HG03439 (cell line): ENCODE measurements at regions not wholly inside any gene's neighbourhood (a gene's known extent, or its start where the extent isn't known, plus 50 kb on each side); places are given as distances from the start of the nearest gene placed in this dataset.
A peak's percentile ranks its signal among the peaks of the same experiment; 100 is the strongest.
"Not testable (repeated sequence)": the region's sequence is repeated elsewhere in the genome, so short reads cannot be mapped to it uniquely, and the experiment has no call there.

Source experiments
- ATAC-seq: cut with Tn5 transposase; IDR thresholded peaks from one replicate; pipeline ENCODE4 v1.9.1; 2021; ENCODE audit warnings: mild to moderate bottlenecking, moderate library complexity; ENCODE audit not compliant: unreplicated experiment

GRCh38 chr13:58958097-58958496, 1205.6 kb downstream of the DIAPH3 start:
- ATAC-seq: not testable (repeated sequence)

- ATAC-seq: no peak
Measured at GRCh38 chr13:58960888-58961287, 1202.8 kb downstream of the DIAPH3 start.

- no peak for ATAC-seq
Measured at GRCh38 chr13:58963321-58963720, 1200.4 kb downstream of the DIAPH3 start.

GRCh38 chr13:58964048-58964447, 1199.7 kb downstream of the DIAPH3 start:
- ATAC-seq: no peak

DNA sequence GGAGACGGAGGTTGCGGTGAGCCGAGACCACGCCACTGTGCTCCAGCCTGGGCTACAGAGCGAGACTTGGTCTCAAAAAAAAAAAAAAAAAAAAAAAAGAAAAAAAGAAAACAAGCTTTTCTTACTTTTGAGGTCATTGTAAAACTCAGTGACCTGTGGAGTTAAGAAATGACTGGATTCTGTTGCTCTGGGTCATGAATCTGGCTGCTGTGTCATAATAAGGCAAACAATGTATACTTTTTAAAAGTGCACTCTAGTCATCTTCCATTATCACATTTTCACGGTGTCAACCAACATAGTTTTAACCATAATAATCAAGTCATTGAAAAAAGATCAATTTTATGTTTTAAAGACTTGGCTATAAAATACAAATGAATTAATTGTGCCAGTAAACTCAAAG, 1186.6 kb downstream of the DIAPH3 start:
- ATAC-seq: no peak

DNA sequence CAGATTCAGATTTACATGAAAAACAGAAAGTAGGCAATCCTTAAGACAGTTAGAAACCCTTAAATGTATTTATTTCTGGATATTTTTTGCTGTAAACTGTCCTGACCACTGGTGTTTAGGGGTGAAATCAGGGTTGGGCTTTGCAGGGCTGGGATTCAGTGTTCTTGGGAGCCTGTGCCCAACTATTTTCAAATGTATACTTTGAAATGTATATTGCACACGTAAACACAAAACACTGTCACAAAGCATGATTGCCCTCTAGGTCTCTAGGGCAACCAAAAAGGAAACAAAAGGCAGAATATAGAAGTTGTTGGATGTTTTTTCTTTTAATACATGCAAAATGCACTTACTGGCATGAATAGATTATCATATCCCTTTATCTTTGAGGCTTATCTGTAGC, 1185.4 kb downstream of the DIAPH3 start:
- ATAC-seq: no peak

DNA sequence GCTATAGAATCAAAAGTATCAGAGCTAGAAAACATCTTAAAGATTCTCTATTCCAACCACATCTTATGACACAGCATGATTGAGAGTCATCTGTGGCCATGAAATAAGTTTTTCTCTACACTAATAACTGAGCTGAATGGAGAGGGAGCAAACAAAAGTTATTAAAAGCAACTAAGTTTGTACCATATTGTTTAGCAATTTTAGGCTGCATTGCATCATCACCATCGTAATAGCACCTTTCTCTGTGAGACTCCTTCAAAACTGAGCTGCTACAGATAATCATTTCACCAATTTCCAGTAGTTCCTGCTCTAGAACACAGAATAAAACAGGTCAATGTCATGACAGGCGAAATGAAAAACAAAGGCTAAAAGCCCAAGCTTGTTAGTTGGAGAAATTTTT, 1183.9 kb downstream of the DIAPH3 start:
- no peak for ATAC-seq

- no peak for ATAC-seq
Measured at GRCh38 chr13:58985845-58986244, 1177.9 kb downstream of the DIAPH3 start.

DNA sequence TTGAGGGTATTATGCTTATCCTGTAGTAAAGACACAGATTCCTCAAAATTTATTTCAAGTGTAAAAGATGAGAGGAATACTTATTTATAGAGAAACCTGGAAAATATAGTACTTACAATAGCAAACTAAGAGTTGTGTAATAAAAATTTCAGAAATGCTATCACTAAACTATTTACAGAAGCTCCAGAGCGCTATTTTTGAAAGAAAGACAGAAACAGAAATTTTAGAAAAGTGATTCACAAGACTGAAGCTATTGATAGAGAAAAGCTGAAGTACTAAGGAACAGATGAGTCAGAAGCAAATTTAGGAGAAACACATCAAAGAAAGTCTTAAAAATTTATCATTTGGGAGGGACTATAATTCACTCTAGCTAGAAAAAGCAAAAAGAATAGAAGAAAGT, 1174.2 kb downstream of the DIAPH3 start:
- no peak for ATAC-seq

GRCh38 chr13:58991826-58992477, 1171.8 kb downstream of the DIAPH3 start:
- ATAC-seq: peak; percentile 17

GRCh38 chr13:58992478-58993042, 1171.2 kb downstream of the DIAPH3 start:
- peak; percentile 58 for ATAC-seq

DNA sequence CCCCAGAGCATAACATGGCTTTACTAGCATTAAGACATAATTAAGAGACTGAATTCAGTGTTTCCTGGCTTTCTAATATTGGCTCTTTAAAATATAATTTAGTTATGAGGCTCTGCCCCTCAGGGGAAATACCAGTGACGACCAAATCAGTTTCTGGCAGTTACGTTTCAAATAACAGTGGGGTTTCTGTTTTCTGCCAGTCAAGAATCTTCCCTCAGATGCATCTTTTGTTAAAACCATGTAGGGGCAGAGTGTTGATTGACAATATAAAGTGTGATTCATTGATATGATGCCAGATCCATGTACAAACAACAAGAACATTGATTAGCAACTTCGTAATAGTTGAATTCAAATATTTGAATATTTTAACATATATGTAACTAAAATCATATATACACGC, 1169.7 kb downstream of the DIAPH3 start:
- no peak for ATAC-seq

- ATAC-seq: no peak
Measured at GRCh38 chr13:58994777-58995176, 1169.0 kb downstream of the DIAPH3 start.

DNA sequence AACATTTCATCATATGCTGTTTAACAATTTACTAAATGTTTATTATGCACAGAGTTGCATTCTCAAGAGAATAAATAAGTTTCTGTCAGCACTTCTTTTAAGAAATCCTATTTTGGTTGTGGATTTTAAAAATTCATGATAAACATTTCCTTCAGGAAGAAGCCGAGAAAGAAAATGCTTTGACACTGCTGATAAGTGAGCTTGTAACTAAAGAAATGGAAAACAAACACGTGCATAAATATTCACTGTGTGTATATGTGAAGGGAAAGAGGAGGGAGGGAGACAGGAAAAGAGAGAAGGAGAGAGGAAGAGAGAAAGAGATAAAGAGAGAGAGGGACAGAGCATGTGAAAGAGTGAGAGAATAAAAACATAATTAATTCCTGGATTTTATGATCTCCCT, 1165.0 kb downstream of the DIAPH3 start:
- no peak for ATAC-seq

- ATAC-seq: no peak
Measured at GRCh38 chr13:58999851-59000250, 1163.9 kb downstream of the DIAPH3 start.

DNA sequence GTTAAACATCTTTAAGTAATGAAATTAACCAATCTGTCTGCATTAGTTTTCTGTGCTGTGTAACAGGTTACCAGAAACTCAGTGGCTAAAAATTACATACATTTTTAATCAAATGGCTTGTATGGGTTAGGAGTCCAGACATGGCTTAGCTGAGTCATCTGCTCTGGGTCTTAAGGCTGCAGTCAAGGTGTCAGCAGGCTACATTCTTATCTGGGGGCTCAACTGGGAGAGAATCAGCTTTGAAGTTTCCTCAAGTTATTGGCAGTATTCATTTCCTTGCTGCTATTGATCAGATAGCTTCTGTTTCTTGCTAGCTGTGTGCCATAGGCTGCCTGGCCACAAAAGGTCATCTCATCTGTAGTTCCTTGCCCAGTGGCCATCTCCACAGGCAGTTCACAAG, 1163.0 kb downstream of the DIAPH3 start:
- ATAC-seq: no peak

GRCh38 chr13:59012731-59013130, 1151.0 kb downstream of the DIAPH3 start:
- ATAC-seq: no peak

DNA sequence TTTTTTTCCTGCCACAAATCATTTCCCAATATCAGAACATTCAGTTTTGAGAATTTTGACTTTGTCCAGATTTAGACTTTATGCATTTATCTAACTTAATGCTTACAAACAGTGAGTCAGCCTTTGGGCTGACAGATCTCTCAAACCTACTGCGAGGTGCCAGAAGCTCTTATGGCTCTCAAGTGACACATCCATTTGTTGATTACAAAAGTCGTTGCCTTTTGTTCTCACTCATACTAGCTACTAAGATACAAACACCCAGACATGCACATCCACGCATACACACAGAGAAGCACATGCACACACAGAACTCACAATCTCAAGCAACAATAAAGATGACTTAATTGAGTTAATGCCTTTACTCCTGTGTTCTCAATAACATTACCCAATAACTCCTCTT, 1147.5 kb downstream of the DIAPH3 start:
- ATAC-seq: no peak

- ATAC-seq: no peak
Measured at GRCh38 chr13:59024434-59024833, 1139.3 kb downstream of the DIAPH3 start.

GRCh38 chr13:59034198-59034597, 1129.5 kb downstream of the DIAPH3 start:
- ATAC-seq: no peak

DNA sequence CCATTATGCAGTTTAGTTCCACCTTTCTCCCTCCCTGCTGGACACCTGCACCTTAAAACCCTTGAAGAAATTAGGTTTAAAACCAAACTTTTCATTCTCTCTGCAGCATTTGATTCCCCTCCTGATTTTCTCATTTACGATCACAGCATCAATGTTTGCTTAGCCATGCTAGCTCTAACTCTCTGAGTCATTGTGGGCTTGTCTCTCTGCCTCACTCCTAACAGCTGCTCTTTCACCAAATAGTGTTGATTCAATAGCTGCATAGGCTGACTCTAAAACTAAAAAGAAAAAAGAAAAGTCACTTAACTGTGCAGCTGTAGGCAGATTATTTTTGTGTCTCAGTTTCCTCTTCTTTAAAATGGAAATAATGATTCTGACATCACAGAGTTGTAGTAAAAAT, 1124.9 kb downstream of the DIAPH3 start:
- ATAC-seq: no peak

GRCh38 chr13:59043016-59043415, 1120.7 kb downstream of the DIAPH3 start:
- ATAC-seq: no peak

- ATAC-seq: no peak
Measured at GRCh38 chr13:59047546-59047945, 1116.2 kb downstream of the DIAPH3 start.
